Erythroblast (primary cell): ENCODE measurements at regions not wholly inside any gene's neighbourhood (a gene's known extent, or its start where the extent isn't known, plus 50 kb on each side); places are given as distances from the start of the nearest gene placed in this dataset.

Source experiments
- DNase-seq, 2 experiments: peaks; one replicate each; lab custom pipeline; 2025; lab: John Stamatoyannopoulos, UW
- GATA1 ChIP-seq: IDR thresholded peaks from 2 replicates; pipeline ENCODE4 v1.6.1; 2011; ENCODE audit warnings: low read depth, mild to moderate bottlenecking, control low read depth, low read length, moderate library complexity
- POLR2A ChIP-seq: IDR thresholded peaks from 2 replicates; pipeline ENCODE4 v1.6.1; 2011; ENCODE audit warnings: mild to moderate bottlenecking, low read length

GRCh38 chrX:145178268-145178667 lies 69.0 kb upstream of the SPANXN1 start:
- TF ChIP-seq POLR2A (no peak), GATA1 (no peak)
- DNase-seq: no peak

GRCh38 chrX:145190801-145191389 lies 56.4 kb upstream of the SPANXN1 start:
- DNase-seq: peak in 1 of 2 experiments; percentile 10
- TF ChIP-seq POLR2A: no peak
- no peak for TF ChIP-seq GATA1
